AG09319 (cell line): ENCODE measurements at regions not wholly inside any gene's neighbourhood (a gene's known extent, or its start where the extent isn't known, plus 50 kb on each side); places are given as distances from the start of the nearest gene placed in this dataset.
A peak's percentile ranks its signal among the peaks of the same experiment; 100 is the strongest.

ENCODE experiments used
- DNase-seq: peaks from one replicate; pipeline ENCODE4 v3.0.0-alpha.2; 2010; ENCODE audit warnings: low read depth; ENCODE audit errors: extremely low read depth
- TF ChIP-seq, protein P1 (sequence below): IDR thresholded peaks from 2 replicates; pipeline ENCODE4 v1.5.1; 2011; ENCODE audit warnings: low read depth, mild to moderate bottlenecking, inconsistent platforms, low read length, moderate library complexity

DNA sequence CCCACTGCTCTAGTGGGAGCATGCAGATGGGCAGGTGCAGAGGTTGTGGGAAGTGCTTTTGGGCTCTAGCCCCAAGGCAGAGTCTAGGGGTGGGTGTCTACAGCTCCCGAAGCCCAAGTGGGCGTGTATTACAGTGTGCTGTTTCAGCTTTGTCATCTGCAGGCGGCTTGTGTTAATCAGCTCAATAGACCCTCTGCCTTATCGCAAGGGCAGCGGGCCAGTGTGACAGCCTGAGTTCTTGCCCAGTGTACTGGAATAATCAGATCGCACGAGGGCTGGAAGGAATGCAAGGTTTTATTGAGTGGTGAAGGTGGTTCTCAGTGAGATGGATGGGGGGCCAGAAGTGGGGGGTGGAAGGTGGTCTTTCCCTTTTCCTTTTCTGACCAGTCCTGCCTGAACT lies 529.4 kb upstream of the AMOT start:
- TF ChIP-seq, protein P1, sequence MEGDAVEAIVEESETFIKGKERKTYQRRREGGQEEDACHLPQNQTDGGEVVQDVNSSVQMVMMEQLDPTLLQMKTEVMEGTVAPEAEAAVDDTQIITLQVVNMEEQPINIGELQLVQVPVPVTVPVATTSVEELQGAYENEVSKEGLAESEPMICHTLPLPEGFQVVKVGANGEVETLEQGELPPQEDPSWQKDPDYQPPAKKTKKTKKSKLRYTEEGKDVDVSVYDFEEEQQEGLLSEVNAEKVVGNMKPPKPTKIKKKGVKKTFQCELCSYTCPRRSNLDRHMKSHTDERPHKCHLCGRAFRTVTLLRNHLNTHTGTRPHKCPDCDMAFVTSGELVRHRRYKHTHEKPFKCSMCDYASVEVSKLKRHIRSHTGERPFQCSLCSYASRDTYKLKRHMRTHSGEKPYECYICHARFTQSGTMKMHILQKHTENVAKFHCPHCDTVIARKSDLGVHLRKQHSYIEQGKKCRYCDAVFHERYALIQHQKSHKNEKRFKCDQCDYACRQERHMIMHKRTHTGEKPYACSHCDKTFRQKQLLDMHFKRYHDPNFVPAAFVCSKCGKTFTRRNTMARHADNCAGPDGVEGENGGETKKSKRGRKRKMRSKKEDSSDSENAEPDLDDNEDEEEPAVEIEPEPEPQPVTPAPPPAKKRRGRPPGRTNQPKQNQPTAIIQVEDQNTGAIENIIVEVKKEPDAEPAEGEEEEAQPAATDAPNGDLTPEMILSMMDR = no peak
- DNase-seq = no peak

DNA sequence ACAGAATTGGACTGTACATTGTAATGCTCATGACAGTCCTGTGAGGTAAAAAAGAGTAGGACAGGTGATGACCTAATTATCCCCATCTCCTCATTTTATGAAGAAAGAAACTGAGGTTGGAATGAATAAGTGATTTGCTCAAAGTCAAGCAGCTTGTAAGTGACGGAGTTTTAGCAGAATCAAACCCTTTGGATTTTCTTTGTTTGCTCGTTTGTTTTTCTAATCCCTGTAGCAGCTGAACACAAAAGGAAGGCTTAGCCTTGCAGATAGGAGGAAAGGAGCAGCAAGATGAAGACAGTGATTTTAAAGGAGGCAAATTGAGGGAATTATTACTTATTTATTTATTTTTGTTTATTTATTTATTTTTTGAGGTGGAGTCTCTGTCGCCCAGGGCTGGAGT lies 528.4 kb upstream of the AMOT start:
- no peak for DNase-seq
- TF ChIP-seq, protein P1 = no peak

DNA sequence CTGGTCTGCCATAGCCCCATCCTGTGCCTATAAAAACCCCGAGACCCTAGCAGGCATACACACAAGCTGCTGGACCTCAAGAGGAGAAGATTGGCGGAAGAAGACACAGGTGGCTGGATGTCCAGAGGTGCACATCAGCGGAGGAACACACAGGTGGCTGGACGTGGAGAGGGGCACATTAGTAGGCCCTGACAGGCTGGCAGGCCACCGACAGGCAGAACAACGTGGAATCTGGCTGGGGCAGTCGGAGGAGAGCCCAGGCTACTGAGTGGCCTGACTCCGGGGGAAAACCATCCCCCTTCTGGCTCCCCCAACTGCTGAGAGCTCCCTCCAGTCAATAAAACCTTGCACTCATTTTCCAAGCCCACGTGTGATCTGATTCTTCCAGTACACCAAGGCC lies 512.5 kb upstream of the AMOT start:
- TF ChIP-seq, protein P1 = no peak
- no peak for DNase-seq

DNA sequence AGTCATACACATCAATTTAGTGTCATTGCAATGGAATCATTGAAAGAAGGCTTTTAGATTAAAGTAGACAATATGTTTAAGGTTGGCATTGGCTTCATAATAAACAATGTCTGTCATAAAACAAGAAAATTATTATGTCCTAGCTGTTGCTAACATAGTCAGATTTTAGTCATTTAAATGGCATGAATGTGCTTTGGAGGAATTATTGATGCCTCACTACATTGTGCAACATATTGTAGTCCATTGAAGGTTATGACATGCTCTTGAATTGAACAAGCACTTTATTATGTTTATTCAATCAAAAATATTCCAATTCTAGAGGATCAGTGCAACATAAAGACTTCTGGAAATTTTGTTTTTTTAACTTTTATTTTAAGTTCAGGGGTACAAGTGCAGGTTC lies 489.8 kb upstream of the AMOT start:
- TF ChIP-seq, protein P1 = no peak
- DNase-seq = no peak

DNA sequence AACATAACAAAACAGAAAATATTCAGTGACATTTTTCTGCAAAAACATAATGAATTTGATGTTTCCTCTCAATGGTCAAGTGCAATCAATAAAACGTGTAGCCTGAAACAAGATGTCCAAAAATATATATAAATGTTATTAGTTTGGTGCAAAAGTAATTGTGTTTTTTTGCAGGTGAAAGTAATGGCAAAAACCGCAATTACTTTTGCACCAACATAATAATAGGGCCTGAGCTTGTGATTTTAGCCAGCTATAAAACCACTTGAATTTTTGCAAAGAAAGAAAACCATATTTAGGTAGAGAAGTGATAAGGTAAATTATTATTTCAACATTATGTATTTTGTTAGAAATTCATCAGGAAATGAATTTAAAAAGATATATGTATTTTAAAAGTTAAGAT lies 475.3 kb upstream of the AMOT start:
- no peak for DNase-seq
- TF ChIP-seq, protein P1 = no peak

DNA sequence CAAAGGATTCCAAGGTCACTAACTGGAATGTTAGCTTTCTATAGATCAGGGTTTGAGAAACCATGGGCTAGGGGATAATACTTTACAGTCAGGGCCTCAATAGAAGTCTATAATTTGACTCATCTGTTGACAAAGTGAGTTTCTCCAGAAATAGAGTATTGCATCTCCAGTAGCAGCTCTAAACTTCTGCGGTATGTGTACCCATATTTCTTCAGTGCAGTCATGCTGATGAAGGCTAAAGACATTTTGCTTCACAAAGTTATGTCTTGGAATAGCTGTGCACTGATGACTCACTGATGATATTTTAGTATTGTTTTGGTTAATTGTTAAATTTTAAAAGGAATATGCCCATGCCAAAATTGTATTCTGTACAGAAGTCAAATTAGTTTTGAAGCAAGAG lies 464.9 kb upstream of the AMOT start:
- DNase-seq = peak; percentile 39
- TF ChIP-seq, protein P1 = no peak

DNA sequence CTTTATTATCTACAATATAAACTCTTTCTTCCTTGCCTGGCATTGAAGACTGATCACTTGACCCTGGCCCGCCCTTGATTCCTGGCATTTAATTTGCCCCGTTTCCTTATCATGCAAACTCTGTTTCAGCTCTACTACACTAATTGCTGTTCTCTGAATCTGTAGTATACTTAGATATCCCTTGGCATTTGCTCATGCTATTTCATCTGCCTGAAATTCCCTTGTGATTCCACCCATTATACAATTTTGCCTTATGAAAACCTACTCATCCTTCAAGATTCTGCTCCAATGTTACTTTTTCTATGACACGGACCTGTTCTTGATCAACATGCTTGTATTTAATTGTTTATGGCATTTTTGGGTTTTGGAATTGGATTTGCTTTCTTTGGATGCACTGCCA lies 459.9 kb upstream of the AMOT start:
- DNase-seq = no peak
- TF ChIP-seq, protein P1 = no peak

DNA sequence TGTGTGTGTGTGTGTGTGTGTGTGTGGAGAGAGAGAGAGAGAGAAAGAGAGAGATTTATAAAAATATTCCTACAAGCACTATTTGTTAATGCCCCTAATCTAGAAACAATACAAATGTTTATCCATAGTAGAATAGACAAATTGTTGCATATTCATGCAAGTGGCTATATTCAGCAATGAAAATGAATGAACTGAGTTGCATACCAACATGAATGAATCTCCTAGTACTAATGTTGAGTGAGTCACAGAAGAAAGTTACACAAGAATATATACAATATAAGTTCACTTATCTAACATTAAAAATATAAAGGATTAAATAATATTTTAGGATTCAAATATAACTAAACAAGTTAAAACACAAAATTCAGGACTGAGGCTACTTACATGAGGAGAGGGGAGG lies 456.8 kb upstream of the AMOT start:
- no peak for DNase-seq
- TF ChIP-seq, protein P1 = no peak
